Tibial artery (tissue), 4 donors: ENCODE measurements at regions not wholly inside any gene's neighbourhood (a gene's known extent, or its start where the extent isn't known, plus 50 kb on each side); places are given as distances from the start of the nearest gene placed in this dataset.
"Not testable (repeated sequence)": the region's sequence is repeated elsewhere in the genome, so short reads cannot be mapped to it uniquely, and the experiment has no call there.

Source experiments
- DNase-seq, 2 donors: peaks; one replicate each; pipeline ENCODE4 v3.0.0-alpha.2; 2019
- H3K27ac ChIP-seq, 2 donors: fragments of 200-600 bp; sonication (generic) in 1 of 2; 1 replicate in 1 of 2; 2 replicates in 1 of 2; pipeline ENCODE4 v1.5.1; 2018 to 2019; ENCODE audit warnings: mild to moderate bottlenecking in 1 of 2
- H3K27me3 ChIP-seq, 2 donors: fragments of 200-600 bp; sonication (generic) in 1 of 2; one replicate each; pipeline versions ENCODE4 v1.5.1 to v1.6.0; 2016 to 2019
- H3K36me3 ChIP-seq, 3 donors: fragments of 200-600 bp; sonication (generic) in 2 of 3; one replicate each; pipeline ENCODE4 v1.5.1; 2016 to 2019; ENCODE audit warnings: mild to moderate bottlenecking in 2 of 3
- H3K4me1 ChIP-seq, 4 donors: fragments of 200-600 bp; sonication (generic) in 2 of 4; 1 replicate in 3 of 4; 2 replicates in 1 of 4; pipeline ENCODE4 v1.5.1; 2016 to 2019
- H3K4me3 ChIP-seq, 2 donors: fragments of 200-600 bp; sonication (generic) in 1 of 2; 1 replicate in 1 of 2; 2 replicates in 1 of 2; pipeline ENCODE4 v1.5.1; 2018 to 2019; ENCODE audit warnings: mild to moderate bottlenecking in 2 of 2
- H3K9me3 ChIP-seq, 3 donors: fragments of 200-600 bp; sonication (generic) in 1 of 3; one replicate each; pipeline ENCODE4 v1.5.1; 2016 to 2019
- CTCF ChIP-seq, 2 experiments: fragments of 200-600 bp in 1 of 2; fragments of 450-650 bp in 1 of 2; IDR thresholded peaks; one replicate each; pipeline ENCODE4 v1.5.1; 2017 to 2019; ENCODE audit warnings: antibody characterized with exemption in 2 of 2, mild to moderate bottlenecking in 1 of 2, moderate library complexity in 1 of 2
- intact Hi-C: fragments of 100-400 bp; cut with DNase I; formaldehyde crosslinking; loops from one replicate; pipeline ENCODE4 v1.15.0; 2023; ENCODE audit warnings: low total_unique reads

GRCh38 chr1:190936337-190936736 is 458.7 kb upstream of the BRINP3 start:
- Histone ChIP-seq H3K27ac (no peak overlapping the region), H3K9me3 (peaks cover 0 to 3% (median 0%) of the 10 kb centered on the region in 3 donors), H3K4me3 (no peak overlapping the region), H3K36me3 (no peaks in the 10 kb centered on the region), H3K27me3 (no peaks in the 10 kb centered on the region), H3K4me1 (no peaks in the 10 kb centered on the region)
- DNase-seq: no peak
- intact Hi-C loops: no loop called here
- TF ChIP-seq CTCF (IDR thresholded peaks at IDR 0.05): no peak

GRCh38 chr1:190940951-190941350 is 463.3 kb upstream of the BRINP3 start:
- no peaks in the 10 kb centered on the region for H3K27me3 ChIP-seq
- DNase-seq: no peak
- H3K9me3 ChIP-seq: no peaks in the 10 kb centered on the region
- no peaks in the 10 kb centered on the region for H3K36me3 ChIP-seq
- H3K4me1 ChIP-seq: no peaks in the 10 kb centered on the region
- intact Hi-C loops: no loop called here
- no peak for TF ChIP-seq CTCF (IDR thresholded peaks at IDR 0.05)
- H3K4me3 ChIP-seq: no peak overlapping the region
- no peak overlapping the region for H3K27ac ChIP-seq

- H3K4me1 ChIP-seq: no peaks in the 10 kb centered on the region
- no peaks in the 10 kb centered on the region for H3K9me3 ChIP-seq
- H3K27me3 ChIP-seq: no peaks in the 10 kb centered on the region
- TF ChIP-seq CTCF (IDR thresholded peaks at IDR 0.05): no peak
- no peak overlapping the region for H3K27ac ChIP-seq
- DNase-seq: no peak
- H3K4me3 ChIP-seq: no peak overlapping the region
- H3K36me3 ChIP-seq: no peaks in the 10 kb centered on the region
- intact Hi-C loops: no loop called here
Observed at GRCh38 chr1:190942475-190942874, 464.8 kb upstream of the BRINP3 start.

GRCh38 chr1:190943722-190944121 is 466.1 kb upstream of the BRINP3 start:
- H3K27ac ChIP-seq, DNase-seq, H3K4me1 ChIP-seq, H3K9me3 ChIP-seq, H3K4me3 ChIP-seq, intact Hi-C loops, H3K36me3 ChIP-seq, H3K27me3 ChIP-seq: not testable (repeated sequence)

GRCh38 chr1:190949939-190950338 is 472.3 kb upstream of the BRINP3 start:
- TF ChIP-seq CTCF (IDR thresholded peaks at IDR 0.05): no peak
- intact Hi-C loops: no loop called here
- no peak for DNase-seq
- H3K27ac ChIP-seq: no peak overlapping the region
- no peak overlapping the region for H3K4me3 ChIP-seq
- no peaks in the 10 kb centered on the region for H3K4me1 ChIP-seq
- H3K27me3 ChIP-seq: no peaks in the 10 kb centered on the region
- H3K36me3 ChIP-seq: no peaks in the 10 kb centered on the region
- H3K9me3 ChIP-seq: no peaks in the 10 kb centered on the region

- no peak overlapping the region for H3K27ac ChIP-seq
- no peaks in the 10 kb centered on the region for H3K27me3 ChIP-seq
- no peak for TF ChIP-seq CTCF (IDR thresholded peaks at IDR 0.05)
- no peaks in the 10 kb centered on the region for H3K9me3 ChIP-seq
- no peak for DNase-seq
- H3K36me3 ChIP-seq: no peaks in the 10 kb centered on the region
- no peak overlapping the region for H3K4me3 ChIP-seq
- H3K4me1 ChIP-seq: no peaks in the 10 kb centered on the region
- intact Hi-C loops: no loop called here
Observed at GRCh38 chr1:190957565-190957964, 479.9 kb upstream of the BRINP3 start.
